ENCODE measurements at regions not wholly inside any gene's neighbourhood (a gene's known extent, or its start where the extent isn't known, plus 50 kb on each side); places are given as distances from the start of the nearest gene placed in this dataset.
"Not testable (repeated sequence)": the region's sequence is repeated elsewhere in the genome, so short reads cannot be mapped to it uniquely, and the experiment has no call there.

DNA sequence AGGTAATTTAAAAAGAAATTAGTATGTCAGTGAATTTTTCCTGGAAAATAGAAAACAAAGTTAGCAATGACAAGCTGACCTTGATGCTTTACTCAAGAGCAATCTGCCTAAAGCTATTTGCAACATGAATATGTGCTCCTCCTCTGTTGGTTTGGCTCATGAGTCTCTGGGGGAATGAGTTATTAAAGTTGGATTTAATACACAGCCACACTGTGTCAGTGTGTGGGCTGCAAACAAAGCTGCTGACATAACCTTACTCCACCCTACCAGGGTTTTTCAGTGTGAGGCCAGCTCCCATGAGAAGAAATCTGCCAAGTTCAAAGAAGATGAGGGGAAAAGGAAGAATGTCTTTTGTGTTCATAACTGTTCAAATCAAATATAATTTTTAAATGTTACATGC is 280.5 kb downstream of the TLL1 start:
- no peak for DNase-seq (ENCODE audit: low spot score)

GRCh38 chr4:166162327-166162726 is 289.3 kb downstream of the TLL1 start:
- DNase-seq (ENCODE audit: low spot score) = no peak

- DNase-seq (ENCODE audit: low spot score) = peak; percentile 23
Observed at GRCh38 chr4:166165829-166166420, 292.9 kb downstream of the TLL1 start.

DNA sequence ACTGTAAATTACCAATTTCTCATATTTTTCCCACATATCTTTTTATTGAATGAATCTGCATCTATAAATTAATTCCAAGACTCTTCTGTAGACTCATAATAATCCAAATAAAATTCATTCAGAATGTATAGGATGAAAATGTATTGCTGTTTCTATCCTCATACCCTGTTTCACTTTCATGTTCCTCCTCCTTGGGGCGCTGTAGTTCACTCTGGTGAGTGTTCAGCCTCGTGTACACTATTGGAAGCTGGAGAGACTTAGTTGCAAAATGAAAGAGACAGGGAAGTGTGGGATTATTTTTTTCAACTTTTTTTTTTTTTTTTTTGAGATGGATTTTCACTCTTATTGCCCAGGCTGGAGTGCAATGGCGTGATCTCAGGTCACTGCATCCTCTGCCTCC is 296.1 kb downstream of the TLL1 start:
- no peak for DNase-seq (ENCODE audit: low spot score)

DNA sequence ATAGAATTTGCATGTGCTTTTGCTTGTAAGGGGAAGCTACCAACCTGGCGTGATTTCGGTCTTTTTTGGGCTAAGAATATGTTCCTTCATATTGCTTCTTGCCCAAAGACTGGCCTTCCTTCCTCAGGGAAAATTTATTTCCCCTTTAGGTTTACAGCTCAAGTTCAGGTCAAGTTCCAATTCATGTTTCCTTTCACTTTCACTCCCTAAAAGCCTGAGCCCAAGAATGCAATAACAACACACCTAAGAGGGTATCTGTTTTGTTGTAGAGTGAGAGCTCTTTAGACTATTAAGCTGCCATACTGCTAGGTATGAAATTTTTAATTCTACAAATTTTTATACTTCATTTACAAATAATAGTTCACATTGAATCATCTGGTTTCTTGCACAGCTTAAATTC is 299.6 kb downstream of the TLL1 start:
- DNase-seq (ENCODE audit: low spot score) = no peak

GRCh38 chr4:166174717-166175490 is 301.9 kb downstream of the TLL1 start:
- no peak for DNase-seq (ENCODE audit: low spot score)

- no peak for DNase-seq (ENCODE audit: low spot score)
Observed at GRCh38 chr4:166182145-166182544, 309.1 kb downstream of the TLL1 start.

DNA sequence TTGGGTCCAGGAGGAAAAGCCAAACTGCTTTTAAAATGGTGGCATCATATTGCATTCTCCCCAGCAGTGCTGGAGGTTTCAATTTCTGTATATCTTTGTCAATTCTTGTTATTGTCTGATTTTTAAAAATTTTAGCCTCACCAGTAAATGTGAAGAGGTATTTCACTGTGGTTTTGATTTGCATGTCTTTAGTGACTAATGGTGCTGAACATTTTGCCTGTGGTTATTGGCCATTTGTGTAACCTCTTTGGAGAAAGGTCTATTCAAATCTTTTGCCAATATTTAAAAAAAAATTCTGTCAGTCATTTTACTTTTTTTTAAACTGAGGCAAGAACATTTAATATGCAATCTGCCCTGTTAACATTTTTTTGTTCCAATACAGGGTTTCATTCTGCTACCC is 322.1 kb downstream of the TLL1 start:
- DNase-seq (ENCODE audit: low spot score) = no peak

DNA sequence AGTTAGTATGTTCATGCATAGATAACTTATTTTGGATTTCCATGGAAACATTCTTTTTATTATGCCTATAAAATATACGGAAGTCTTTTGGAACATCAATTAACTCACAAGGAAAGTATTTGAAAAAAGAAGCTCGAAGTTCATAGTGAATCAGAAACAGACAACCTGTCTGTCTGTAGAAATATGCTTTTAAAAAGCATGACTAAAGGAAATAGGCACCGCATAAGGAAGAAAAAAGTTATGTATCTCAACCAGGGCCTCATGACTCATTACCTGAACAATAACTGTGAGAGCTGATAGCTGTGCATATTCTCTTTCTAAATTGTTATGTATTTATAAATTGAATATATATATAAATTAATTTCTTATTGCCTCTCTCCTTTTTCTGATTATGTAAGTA is 324.1 kb downstream of the TLL1 start:
- no peak for DNase-seq (ENCODE audit: low spot score)

- DNase-seq (ENCODE audit: low spot score) = no peak
Observed at GRCh38 chr4:166198041-166198440, 325.0 kb downstream of the TLL1 start.

GRCh38 chr4:166198516-166199310 is 325.7 kb downstream of the TLL1 start:
- no peak for DNase-seq (ENCODE audit: low spot score)

DNA sequence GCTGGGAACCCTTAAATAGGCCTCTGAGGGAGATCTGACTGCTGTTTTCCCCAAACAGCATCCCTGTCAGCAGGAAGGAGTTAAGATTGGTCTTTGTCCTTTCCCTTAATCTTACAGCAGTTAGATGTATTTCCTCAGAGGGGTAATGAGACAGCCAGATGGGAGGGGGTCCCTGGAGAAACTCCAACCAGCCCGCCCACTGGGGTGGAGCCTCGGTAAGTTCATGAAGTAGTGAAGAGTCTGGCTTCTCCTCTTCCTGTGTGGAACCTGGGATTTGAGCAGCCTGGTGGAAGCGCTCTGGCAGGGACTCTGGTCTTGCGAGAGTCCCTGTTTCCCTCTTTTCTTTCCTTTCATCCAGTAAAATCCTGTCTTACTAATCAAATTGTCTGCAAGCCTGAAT is 330.0 kb downstream of the TLL1 start:
- no peak for DNase-seq (ENCODE audit: low spot score)

DNA sequence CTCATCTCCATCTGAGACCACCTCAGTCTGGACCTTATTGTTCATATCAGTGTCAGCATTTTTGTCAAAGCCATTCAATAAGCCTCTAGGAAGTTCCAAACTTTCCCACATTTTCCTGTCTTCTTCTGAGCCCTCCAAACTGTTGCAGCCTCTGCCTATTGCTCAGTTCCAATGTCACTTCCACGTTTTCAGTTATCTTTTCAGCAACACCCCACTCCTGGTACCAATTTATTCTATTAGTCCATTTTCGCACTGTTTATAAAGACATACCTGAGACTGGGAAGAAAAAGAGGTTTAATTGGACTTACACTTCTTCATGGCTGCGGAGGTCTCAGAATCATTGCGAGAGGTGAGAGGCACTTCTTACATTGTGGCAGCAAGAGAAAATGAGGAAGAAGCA is 339.3 kb downstream of the TLL1 start:
- DNase-seq (ENCODE audit: low spot score) = not testable (repeated sequence)

GRCh38 chr4:166222271-166222670 is 349.2 kb downstream of the TLL1 start:
- no peak for DNase-seq (ENCODE audit: low spot score)

DNA sequence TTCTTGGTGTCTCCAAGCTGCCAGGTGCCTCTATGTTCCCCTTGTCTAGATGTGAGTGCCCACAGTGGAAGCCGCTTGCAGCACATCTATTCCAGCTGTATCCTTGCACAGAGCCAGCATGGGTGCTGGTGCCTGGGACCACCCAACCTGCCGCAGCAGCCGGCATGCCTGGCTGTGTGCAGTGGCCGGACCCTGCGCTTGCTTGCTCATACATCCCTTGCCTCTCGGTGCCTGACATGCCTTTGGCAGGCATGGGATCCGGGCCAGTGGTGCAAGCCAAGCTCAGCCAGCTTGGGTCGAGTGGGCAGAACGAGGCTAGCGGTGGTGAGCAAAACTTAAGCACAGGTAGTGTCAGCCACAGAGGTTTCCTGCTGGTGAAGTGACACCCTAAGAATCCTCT is 355.1 kb downstream of the TLL1 start:
- no peak for DNase-seq (ENCODE audit: low spot score)

DNA sequence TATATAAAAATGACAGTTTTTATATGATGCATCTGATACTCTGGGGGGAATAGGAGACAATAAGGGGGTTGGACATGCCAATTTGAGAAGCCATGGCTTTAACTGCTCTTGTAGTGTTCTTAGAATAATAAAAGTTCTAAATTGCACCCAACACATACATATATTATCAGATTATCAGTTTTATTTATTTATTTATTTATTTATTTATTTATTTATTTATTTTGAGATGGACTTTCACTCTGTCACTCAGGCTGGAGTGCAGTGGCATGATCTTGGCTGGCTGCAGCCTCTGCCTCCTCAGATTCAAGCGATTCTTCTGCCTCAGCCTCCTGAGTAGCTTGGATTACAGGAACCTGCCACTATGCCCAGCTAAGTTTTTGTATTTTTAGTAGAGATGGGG is 356.8 kb downstream of the TLL1 start:
- no peak for DNase-seq (ENCODE audit: low spot score)

GRCh38 chr4:166230841-166231240 is 357.8 kb downstream of the TLL1 start:
- no peak for DNase-seq (ENCODE audit: low spot score)

DNA sequence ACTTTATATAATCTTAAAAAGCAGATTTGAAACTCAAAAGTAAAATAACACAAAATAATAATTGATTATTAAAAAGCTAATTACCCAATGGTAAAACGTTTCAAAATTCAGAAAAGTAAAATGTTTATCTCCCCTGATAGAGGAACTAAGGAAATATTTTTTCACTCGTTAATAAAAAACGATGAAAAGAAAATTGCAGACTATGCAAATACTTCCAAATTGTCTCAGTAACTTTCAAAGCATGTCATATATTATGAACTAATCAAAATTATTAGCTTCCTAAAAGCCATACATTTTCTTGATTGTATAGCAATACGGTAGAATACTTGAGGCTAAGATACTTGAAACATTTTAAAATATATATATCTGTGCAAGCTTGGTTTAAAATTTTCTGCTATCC is 366.3 kb downstream of the TLL1 start:
- DNase-seq (ENCODE audit: low spot score) = no peak

GRCh38 chr4:166252487-166253402 is 379.7 kb downstream of the TLL1 start:
- DNase-seq (ENCODE audit: low spot score) = no peak

- no peak for DNase-seq (ENCODE audit: low spot score)
Observed at GRCh38 chr4:166257276-166257675, 384.2 kb downstream of the TLL1 start.

GRCh38 chr4:166257891-166258290 is 384.9 kb downstream of the TLL1 start:
- no peak for DNase-seq (ENCODE audit: low spot score)

GRCh38 chr4:166259081-166259480 is 386.0 kb downstream of the TLL1 start:
- DNase-seq (ENCODE audit: low spot score) = no peak

Measured in hematopoietic multipotent progenitor cell treated with erythropoietin and hydrocortisone succinate and interleukin-3 and kit ligand, for 15 days (in vitro differentiated cells).